GM12875 (cell line): ENCODE measurements at regions not wholly inside any gene's neighbourhood (a gene's known extent, or its start where the extent isn't known, plus 50 kb on each side); places are given as distances from the start of the nearest gene placed in this dataset.

ENCODE experiments used
- H3K4me3 ChIP-seq: one replicate; pipeline ENCODE4 v1.5.1; 2011; ENCODE audit warnings: low read depth, low read length, control low read depth
- CTCF ChIP-seq: IDR thresholded peaks from 2 replicates; pipeline ENCODE4 v1.5.1; 2011; ENCODE audit warnings: low read depth, mild to moderate bottlenecking, control low read depth, inconsistent platforms, low read length, moderate library complexity, borderline replicate concordance; ENCODE audit not compliant: insufficient read depth

GRCh38 chr2:240220371-240220770 lies 79.9 kb upstream of the OTOS start:
- no peak overlapping the region for H3K4me3 ChIP-seq
- no peak for TF ChIP-seq CTCF

- no peak for TF ChIP-seq CTCF
- no peak overlapping the region for H3K4me3 ChIP-seq
Measured at GRCh38 chr2:240223631-240224030, 83.2 kb upstream of the OTOS start.

- no peak overlapping the region for H3K4me3 ChIP-seq
- TF ChIP-seq CTCF = no peak
Measured at GRCh38 chr2:240224676-240225075, 84.2 kb upstream of the OTOS start.

- H3K4me3 ChIP-seq = no peak overlapping the region
- TF ChIP-seq CTCF = no peak
Measured at GRCh38 chr2:240225131-240225530, 84.7 kb upstream of the OTOS start.

GRCh38 chr2:240225660-240226475 lies 85.4 kb upstream of the OTOS start:
- peak; percentile 16; the same call in 1 of the 2 replicates for TF ChIP-seq CTCF
- no peak overlapping the region for H3K4me3 ChIP-seq

GRCh38 chr2:240226672-240227537 lies 86.4 kb upstream of the OTOS start:
- no peak for TF ChIP-seq CTCF
- no peak overlapping the region for H3K4me3 ChIP-seq
